ENCODE measurements at regions not wholly inside any gene's neighbourhood (a gene's known extent, or its start where the extent isn't known, plus 50 kb on each side); places are given as distances from the start of the nearest gene placed in this dataset.

DNA sequence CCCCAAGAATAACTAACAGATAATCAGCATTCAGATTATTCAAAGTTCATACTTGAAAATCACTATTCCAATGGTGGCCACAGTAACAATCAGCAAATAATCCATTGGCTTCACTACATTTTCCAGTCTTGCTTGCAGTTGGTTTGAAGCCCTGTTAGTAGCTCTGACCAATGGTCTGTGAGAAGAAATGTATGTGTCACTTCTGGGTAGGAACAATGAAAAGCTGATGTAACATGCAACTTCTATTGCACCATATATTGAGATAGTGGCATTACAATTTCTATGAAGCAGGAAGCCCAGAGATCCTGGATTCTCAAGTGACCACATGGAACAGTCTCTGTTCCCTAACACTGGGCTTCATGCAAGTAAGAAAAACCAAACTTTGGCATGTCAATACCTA, 250.9 kb upstream of the DAB1 start:
- TF ChIP-seq, protein P1, sequence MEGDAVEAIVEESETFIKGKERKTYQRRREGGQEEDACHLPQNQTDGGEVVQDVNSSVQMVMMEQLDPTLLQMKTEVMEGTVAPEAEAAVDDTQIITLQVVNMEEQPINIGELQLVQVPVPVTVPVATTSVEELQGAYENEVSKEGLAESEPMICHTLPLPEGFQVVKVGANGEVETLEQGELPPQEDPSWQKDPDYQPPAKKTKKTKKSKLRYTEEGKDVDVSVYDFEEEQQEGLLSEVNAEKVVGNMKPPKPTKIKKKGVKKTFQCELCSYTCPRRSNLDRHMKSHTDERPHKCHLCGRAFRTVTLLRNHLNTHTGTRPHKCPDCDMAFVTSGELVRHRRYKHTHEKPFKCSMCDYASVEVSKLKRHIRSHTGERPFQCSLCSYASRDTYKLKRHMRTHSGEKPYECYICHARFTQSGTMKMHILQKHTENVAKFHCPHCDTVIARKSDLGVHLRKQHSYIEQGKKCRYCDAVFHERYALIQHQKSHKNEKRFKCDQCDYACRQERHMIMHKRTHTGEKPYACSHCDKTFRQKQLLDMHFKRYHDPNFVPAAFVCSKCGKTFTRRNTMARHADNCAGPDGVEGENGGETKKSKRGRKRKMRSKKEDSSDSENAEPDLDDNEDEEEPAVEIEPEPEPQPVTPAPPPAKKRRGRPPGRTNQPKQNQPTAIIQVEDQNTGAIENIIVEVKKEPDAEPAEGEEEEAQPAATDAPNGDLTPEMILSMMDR (IDR thresholded peaks at IDR 0.05 in 8 of 11, conservative IDR thresholded peaks at IDR 0.05 in 3 of 11), result no peak
- no peak for TF ChIP-seq POLR2A (IDR thresholded peaks at IDR 0.05)
- TF ChIP-seq POLR2AphosphoS5 (IDR thresholded peaks at IDR 0.05), result no peak

All from spleen (tissue), 7 donors.